B cell (primary cell): ENCODE measurements at regions not wholly inside any gene's neighbourhood (a gene's known extent, or its start where the extent isn't known, plus 50 kb on each side); places are given as distances from the start of the nearest gene placed in this dataset.

Experiments
- CTCF ChIP-seq: fragments of 200-600 bp; IDR thresholded peaks from one replicate; pipeline ENCODE4 v1.8.0; 2022; ENCODE audit warnings: antibody characterized with exemption, mild to moderate bottlenecking
- EZH2 ChIP-seq: IDR thresholded peaks from 2 replicates; pipeline ENCODE4 v1.6.1; 2012; ENCODE audit warnings: borderline replicate concordance, low read depth, mild to moderate bottlenecking, moderate library complexity, low read length; ENCODE audit not compliant: insufficient read depth, poor library complexity, severe bottlenecking

GRCh38 chr2:222769446-222769845 is 91.4 kb upstream of the ACSL3 start:
- TF ChIP-seq CTCF: no peak
- no peak for TF ChIP-seq EZH2
